NCI-H510A treated with DMSO at 0.1 percent for 48 hours (cell line): ENCODE measurements at regions not wholly inside any gene's neighbourhood (a gene's known extent, or its start where the extent isn't known, plus 50 kb on each side); places are given as distances from the start of the nearest gene placed in this dataset.
"Not testable (repeated sequence)": the region's sequence is repeated elsewhere in the genome, so short reads cannot be mapped to it uniquely, and the experiment has no call there.

ENCODE experiments used
- DNase-seq: peaks from one replicate; lab custom pipeline; 2025; lab: John Stamatoyannopoulos, UW

DNA sequence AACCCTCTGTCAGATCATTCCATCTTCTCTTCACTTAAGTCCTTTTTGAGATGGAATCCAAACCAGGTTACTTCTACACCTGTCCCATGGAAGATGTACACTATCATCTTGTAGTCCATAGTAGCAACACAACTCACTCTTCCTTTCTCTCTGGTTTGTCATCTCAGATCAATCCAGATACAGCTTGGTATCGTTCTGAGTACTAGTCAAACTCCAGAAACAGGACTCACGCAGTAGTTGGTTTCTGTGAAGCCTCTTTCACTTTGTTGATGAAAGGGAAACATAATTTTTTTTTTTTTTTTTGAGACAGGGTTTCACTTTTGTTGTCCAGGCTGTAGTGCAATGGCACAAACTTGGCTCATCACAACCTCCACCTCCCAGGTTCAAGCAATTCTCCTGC is 484.0 kb downstream of the PRDM9 start:
- no peak for DNase-seq

DNA sequence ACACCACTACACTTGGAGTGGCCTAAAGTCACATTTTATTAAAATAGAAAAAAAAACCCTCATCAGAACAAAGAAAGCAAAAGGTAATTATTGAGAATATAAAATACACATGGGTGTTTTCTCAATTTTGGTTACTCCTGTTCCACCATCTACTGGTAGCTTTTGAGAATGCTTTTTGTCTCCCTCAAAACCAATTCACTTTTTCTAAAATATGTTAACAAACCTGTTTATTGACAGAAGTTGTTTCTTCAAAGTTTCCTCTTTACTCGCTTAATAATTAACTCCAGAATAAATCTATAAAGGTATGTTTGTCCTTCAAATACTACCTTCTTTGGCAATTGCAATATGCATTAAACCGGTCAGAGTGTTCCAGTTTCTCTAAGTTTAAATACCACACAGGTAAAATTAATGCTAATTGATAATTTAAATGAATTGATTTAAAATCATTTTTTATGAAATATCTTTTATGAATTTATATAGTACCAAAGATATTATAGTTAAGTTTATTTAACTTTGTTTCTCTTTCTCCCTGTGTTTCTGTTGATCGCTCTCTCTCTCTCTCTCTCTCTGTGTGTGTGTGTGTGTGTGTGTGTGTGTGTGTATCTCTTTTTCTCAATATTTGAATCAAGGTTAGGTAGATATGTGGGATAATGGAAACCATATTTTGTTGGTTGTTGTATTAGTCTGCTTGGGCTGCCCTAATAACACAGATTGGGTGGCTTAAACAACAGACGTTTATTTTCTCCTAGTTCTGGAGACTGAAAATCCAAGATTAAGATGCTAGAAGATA is 487.4 kb downstream of the PRDM9 start:
- DNase-seq: no peak

DNA sequence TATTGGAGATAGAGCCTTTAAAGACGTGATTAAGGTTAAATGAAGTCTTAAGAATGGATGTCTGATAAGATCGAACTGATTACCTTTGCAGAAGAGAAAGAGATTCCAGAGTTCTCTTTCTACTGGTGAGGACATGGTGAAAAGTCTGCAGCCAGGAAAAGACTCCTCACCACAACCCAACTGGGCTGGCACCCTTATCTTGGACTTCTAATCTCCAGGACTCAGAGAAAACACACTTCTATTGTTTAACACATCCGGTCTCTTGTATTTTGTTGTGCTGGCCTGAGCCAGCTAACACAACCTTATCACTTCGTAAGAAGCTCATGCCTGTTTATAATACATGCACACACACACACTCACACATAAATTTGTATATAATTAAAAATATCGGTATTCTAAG is 489.1 kb downstream of the PRDM9 start:
- no peak for DNase-seq

DNA sequence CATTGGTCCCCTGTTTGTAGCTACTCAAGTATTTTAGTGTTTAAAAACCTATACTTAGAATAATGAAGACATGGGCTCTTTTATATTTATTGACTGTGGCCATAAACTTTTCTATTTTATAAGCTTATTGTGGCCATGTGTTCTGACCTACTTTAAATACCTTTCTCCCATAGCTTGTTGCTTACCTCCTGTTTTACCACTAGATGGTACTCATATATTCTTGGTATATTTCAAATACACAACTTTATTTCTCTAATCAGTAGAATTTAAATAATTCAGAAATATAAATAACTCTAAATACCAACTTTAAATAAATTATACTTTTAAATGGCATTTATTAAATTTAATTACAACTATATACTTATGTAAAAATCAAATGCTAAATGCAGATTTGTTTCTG is 498.0 kb downstream of the PRDM9 start:
- DNase-seq: no peak

DNA sequence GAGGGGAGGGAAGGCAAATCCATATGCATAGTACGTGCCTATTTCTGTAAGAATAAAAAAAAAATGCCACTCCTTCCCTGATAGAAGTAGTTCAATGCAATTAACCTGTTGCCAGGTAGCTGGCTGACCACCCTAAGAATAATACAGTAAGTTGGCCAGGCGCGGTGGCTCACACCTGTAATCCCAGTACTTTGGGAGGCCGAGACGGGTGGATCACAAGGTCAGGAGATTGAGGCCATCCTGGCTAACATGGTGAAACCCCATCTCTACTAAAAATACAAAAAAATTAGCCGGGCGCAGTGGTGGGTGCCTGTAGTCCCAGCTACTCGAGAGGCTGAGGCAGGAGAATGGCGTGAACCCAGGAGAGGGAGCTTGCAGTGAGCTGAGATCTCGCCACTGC is 510.3 kb downstream of the PRDM9 start:
- not testable (repeated sequence) for DNase-seq

DNA sequence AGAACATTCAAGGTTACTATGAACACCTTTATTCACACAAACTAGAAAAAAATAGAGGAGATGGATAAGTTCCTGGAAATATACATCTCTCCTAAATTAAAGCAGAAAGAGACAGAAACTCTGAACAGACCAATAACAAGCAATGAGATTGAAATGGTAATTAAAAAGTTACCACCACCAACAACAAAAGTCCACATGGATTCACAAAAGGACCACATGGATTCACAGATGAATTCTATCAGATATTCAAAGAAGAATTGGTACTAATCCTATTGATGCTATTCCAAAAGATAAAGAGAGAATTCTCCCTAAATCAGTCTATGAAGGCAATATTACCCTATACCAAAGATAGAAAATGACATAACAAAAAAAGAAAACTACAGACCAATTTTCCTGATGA is 518.9 kb downstream of the PRDM9 start:
- no peak for DNase-seq

DNA sequence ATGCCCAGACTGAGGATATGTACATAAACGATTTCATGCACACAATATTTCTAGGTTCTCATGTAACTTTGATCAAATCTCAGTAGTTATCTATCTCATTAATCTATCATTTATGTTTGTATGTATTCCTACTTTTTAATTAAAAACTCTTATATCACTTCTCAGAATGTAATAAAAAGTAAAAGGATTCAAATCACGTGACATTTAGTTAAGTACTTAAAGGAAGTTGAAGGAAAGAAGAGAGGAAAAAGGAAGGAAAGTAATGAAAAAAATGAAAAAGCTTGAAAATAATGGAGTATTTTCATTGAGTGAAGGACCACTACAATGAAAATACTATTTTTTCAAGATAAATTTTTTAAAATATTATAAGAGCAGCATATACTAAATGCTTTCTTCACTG is 535.3 kb downstream of the PRDM9 start:
- DNase-seq: no peak

DNA sequence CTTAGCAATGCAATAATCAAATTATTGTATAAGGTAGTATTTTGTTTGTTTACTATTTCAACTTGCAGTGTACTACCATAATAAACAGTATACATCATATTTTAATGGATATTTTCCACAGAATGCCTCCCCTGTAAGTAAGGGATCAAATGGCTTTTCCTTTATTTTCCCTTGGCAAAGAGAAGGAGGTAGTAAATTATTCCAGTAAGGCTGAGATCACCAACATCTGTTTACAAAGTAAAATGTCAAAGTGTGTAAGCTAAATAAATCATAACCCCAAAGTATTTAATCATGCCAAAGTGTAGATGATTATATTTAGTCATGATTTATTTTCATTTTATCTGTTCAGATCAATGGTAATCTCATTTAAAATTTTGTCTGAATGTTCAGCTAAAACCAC is 537.6 kb downstream of the PRDM9 start:
- no peak for DNase-seq

DNA sequence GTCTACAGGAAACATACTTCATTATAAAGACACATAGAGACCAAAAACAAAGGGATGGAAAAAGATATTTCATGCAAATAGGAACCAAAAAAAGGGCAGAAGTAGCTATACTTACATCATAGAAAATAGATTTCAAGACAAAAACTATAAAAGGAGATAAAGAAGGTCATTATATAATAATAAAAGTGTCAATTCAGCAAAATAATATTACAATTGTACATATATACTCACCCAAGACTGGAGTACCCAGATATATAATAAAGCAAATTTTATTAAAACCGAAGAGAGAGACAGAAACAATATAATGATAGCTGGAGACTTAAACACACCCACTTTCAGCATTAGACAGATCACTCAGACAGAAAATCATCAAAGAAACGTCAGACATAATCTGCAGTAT is 546.3 kb downstream of the PRDM9 start:
- DNase-seq: no peak

DNA sequence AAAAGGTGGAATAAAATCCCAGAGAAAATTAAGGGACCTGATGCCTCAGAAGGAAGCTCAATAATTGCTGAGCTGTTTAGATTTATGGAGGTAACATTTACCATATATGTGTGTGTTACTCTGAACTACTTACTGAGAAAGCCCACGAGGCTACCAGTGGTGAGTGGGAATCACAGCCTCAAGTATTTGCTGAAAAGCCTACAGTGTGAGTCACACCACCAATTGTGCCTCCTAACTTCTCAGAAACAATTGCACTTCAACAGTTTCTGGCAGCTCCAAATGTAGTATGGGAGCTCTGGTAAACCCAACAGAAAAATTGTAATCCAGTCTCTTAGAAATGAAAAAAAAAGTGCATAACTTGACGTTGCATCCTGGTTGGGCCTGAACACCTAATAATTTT is 551.6 kb downstream of the PRDM9 start:
- no peak for DNase-seq

DNA sequence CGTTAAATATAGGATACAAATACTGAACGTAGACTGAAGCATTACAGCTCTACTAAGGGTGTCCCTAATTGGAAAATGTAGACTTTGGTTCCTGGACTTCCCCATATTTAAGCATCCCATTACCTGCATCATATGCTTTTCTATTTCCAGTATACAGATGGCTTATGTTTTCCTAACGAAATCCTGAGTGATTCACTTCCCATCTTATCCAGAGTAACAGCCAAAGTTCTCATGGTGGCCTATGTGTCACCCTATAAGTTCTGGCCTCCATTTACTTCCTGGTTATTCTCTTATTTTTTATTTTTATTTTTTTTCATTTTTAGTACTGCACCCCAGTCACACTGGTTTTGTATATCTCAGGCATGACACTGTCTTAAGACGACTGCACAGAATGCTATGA is 552.3 kb downstream of the PRDM9 start:
- DNase-seq: no peak

DNA sequence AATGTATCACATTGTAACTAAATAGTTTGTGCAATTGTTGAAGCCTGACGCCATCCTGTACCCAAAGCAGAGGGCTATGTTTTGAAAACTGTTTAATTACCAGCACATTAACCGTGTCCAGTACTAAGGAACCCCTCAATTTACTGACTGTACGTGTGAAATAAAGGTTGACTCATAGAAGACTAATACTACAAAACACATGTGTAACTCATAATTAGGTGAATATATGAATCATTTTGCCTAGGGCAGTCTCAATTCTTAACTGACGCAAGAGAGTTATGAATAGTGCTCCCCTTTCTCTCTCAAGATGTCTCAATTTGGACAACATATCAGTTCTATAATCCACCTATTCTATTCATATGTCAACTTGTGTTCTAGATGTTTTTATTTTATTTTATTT is 558.4 kb downstream of the PRDM9 start:
- DNase-seq: no peak

DNA sequence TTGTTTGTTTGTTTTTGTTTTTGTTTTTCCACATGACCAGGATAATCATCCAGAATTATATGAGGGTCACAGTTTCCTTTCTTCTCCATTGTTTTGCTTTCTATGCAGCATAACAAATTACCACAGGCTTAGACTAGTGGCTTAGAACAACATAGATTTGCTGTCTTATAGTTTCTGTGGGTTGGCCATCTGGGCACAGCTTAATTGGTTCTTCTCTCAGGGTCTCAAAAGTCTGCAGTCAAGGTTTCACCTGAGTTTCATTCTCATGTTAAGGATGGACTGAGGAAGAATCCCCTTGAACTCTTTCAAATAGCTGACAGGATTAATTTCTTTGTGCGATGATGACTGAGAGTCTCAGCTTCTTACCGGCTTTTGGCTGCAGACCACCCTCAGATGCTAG is 559.8 kb downstream of the PRDM9 start:
- DNase-seq: no peak

DNA sequence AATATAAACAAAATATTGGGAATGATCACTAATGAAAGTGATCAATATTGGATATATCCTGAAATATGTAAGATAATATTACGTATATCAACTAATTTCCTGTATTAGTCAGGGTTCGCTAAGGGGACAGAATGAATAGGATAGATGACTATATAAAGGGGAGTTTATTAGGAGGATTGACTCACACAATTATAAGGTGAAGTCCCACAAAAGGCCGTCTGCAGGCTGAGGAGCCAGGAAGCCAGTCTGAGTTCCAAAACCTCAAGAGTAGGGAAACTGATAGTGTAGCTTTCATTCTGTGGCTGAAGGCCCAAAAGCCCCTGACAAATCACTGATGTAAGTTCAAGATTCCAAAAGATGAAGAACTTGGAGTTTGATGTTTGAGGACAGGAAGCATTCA is 561.1 kb downstream of the PRDM9 start:
- DNase-seq: no peak

DNA sequence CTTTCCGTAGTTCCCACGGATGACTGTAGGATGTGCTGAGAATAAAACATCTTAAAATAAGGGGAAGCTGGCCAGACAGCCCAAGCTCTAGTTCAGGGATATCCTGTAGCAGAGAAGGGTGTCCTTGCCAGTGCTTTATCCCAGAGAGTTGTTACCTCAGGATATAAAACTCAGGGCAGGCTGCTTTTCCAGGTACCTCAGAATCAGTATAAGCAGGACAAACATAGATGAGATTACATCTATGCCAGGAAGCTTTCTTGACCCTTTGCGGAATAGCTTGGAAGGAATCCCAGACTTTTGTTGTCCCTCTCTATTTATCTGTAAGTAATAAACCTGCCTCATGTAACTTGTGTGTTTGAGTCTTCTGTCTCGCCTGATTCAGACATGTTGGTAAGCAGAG is 565.7 kb downstream of the PRDM9 start:
- no peak for DNase-seq

DNA sequence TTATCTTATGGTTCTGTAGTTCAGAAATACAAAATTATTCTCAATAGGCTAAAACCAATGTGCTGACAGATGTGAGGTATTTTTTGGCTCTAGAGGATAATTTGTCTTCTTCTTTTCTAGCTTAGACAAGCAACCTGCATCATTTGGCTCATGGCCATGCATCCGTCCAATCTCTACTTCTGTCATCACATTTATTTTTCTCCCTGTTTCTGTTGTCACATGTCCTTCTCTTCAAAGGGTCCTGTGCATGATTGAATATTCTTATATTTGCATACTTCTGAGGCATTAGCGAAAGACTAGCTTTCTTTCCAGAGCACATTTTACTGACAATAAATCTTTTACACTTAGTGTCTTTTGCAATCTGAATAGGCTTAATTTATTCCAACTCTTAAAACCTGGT is 564.7 kb downstream of the CDH10 start:
- no peak for DNase-seq

DNA sequence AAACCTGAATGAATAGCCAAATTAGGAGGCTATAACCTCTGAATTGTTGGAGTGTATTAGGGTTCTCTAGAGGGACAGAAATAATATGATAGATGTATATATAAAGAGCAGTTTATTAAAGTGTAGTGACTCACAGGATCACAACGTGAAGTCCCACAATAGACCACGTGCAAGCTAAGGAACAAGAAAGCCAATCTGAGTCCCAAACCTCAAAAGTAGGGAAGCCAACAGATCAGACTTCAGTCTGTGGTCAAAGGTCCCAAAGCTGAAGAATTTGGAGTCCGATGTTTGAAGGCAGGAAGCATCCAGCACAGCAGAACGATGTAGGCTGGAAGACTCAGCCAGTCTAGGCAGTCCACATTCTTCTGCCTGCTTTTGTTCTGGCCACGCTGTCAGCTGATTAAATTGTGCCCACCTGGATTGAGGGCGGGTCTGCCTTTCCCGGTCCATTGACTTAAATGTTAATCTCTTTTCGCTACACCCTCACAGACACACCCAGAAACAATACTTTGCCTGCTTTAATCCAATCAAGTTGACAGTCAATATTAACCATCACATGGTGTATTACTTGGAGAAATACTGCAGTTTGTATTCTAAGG is 550.6 kb downstream of the CDH10 start:
- DNase-seq: no peak

DNA sequence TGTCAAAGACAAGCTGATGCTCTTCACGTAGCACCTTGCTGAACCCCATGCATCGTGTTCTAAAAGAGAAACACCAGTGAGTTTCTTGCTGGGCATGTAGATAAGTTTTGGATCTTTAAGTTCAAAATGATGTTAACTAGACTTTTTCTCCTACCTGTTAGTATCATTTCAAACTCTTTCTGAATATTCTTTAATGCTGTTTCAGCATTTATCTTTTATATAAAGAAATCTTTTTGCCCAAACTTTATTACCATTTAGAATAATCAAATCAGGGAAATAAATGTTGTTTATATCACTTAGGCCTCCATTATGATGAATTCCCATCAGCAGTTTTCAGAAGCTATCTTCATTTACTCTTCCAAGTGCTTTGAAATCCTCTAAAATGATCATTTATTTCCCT is 542.8 kb downstream of the CDH10 start:
- no peak for DNase-seq

DNA sequence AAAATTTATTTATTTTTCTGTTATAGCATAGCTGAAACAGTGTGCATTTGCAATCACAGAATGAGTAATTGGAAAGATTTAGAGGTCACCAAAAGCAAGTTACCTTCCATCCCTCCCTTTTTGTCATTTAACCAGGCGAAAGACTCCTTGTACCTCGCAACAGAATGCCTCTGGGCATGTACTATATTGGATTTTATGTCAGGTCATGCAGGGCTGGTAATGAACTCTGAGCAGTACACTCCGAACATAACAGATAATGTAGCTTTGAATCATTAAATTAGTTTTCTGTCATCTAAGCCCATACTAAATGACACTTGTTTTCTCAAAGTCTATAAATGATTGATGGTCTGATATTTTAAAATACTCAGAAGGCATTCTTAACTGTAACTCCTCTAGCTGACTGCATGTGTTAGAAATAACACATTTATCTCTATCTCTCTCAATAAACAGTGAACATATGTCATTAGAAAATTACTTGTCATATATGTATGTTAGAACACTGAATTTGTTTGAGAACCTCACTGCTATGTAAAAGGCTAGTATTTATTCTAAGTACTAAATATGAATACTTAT is 541.2 kb downstream of the CDH10 start:
- DNase-seq: no peak

DNA sequence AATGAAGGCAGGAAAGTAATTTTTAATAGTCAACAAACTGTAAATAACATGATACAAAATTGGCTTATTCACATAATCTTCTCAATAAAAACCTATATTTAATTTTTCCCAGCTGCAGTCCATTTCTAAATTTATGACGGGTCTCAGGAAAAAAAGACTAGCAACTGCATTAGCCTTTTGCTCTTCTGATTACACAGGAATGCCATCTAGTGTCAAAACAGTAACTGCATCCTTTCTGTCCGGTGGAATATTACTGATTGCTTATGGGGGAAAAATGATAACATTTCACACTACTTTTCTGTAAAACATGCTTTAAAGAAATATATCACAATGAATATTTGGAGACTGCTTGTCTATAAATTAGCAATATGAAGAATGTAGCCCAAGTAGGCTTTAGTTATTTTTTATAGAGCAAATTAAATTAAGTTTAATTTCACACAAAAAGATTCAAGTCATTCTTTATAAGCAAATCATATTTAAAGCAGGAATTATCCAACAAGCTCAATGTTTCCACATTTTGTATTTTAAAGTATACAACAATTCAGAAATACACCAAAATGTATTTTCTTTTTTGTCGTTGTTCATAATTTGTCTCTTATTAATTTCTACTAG is 534.7 kb downstream of the CDH10 start:
- peak; percentile 19 for DNase-seq

DNA sequence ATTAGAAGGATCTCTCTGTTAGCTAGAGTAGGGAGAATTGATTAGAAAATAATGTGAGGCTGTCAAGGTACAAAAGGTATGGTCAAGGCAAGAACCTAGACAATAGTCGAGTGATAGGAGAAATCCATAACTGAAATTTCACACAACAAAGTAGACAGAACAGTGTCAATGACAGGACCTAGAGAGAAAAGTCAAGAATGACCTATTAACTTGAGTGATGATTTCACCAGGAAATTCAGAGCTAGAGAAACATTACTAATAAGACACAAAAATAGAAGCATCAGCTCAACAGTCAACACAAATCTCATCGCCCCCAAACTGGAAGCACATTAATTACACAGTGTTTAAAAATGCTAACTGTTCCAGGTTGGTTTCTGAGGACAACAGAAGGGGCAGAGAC is 532.4 kb downstream of the CDH10 start:
- DNase-seq: no peak

DNA sequence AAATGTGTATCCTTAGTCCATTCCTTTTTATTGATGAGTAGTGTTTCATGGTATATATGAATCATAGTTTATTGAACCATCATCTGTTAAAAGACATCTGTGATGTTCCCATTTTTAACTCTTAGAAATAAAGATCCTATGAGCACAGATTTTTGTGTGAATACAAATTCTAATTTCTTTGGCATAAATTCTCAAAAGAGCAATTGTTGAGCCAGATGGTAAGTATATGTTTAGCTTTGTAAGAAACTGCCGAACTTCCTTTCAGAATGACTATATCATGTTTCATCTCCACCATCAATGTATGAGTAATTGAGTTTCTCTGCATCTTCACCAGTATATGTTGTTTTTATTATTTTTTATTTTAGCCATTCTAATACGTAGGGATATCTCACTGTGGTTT is 526.4 kb downstream of the CDH10 start:
- no peak for DNase-seq

DNA sequence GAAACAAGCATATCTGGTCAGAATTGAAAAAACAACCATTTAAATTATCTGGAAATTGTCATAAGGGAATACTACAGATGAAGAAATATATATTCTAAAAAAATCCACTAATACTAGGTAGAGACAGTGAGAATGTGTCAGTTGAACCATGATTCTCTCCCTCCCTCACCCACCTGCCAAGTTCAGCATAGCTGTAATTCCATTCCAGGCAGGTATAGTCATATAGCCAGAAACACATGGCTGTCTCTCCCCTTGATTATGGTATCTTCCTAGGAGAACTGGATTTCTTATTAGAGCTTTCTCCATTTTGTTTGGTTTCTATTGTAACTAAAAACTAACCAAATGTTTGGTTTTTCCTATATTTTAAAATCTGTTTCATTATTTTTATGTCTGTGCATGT is 509.2 kb downstream of the CDH10 start:
- no peak for DNase-seq
